ENCODE measurements at regions not wholly inside any gene's neighbourhood (a gene's known extent, or its start where the extent isn't known, plus 50 kb on each side); places are given as distances from the start of the nearest gene placed in this dataset.

GRCh38 chr7:82616059-82616728, 172.6 kb upstream of the CACNA2D1 start:
- TF ChIP-seq ZNF263 (CRISPR knock-in tag; IDR thresholded peaks at IDR 0.05; ENCODE audit: low read depth) (no peak), CREM (CRISPR knock-in tag; IDR thresholded peaks at IDR 0.05) (no peak), USF2 (CRISPR knock-in tag; IDR thresholded peaks at IDR 0.05) (no peak), CTCF (IDR thresholded peaks at IDR 0.05) (no peak), MAX (CRISPR knock-in tag; IDR thresholded peaks at IDR 0.05) (no peak), CBFB (CRISPR knock-in tag; IDR thresholded peaks at IDR 0.05; ENCODE audit: low read depth) (no peak), ZBTB21 (CRISPR knock-in tag; IDR thresholded peaks at IDR 0.05; ENCODE audit: borderline replicate concordance) (no peak), TCF7 (CRISPR knock-in tag; IDR thresholded peaks at IDR 0.05; ENCODE audit: low read depth) (no peak)
